ENCODE measurements at regions not wholly inside any gene's neighbourhood (a gene's known extent, or its start where the extent isn't known, plus 50 kb on each side); places are given as distances from the start of the nearest gene placed in this dataset.

DNA sequence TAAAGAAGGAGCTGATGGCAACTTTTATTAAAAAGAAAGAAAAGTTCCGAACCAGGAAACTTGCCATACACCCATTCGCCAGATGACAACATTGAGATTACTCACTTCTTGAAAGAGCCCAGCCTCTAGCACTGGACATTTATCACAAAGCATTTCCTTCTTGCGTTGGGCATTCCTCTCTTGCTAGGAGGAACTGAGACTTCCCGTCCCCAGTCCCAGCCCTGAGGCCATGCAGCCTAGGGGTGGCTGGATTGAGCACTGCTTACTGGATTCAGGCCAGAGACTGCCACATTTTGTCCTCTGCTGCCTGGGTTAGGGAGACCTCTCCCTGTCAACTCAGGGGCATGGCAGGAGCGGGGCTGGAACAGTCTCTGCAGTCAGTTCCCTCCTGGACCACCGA is 80.1 kb downstream of the SDC1 start:
- H3K9ac ChIP-seq (ENCODE audit: low read depth, low read length): no peak overlapping the region
- H3K27me3 ChIP-seq (ENCODE audit: insufficient read depth, low read length, poor library complexity): peaks cover 7% of the 10 kb centered on the region
- H3K27ac ChIP-seq (ENCODE audit: low read length): no peak overlapping the region
- ATAC-seq (ENCODE audit: insufficient read depth, low read depth): no peak
- no peak overlapping the region for H2AFZ ChIP-seq (ENCODE audit: low read depth, low read length)
- H3K4me1 ChIP-seq (ENCODE audit: insufficient read depth, low read length): no peaks in the 10 kb centered on the region
- H3K36me3 ChIP-seq (ENCODE audit: insufficient read depth, low read length): no peaks in the 10 kb centered on the region
- H3K79me2 ChIP-seq (ENCODE audit: insufficient read depth, low read length): no peaks in the 10 kb centered on the region
- H3K4me3 ChIP-seq (ENCODE audit: low read depth in 1 of 2, low read length in 2 of 2): no peak overlapping the region
- no peaks in the 10 kb centered on the region for H4K20me1 ChIP-seq (ENCODE audit: insufficient read depth, low read length)
- no peaks in the 10 kb centered on the region for H3K9me3 ChIP-seq (ENCODE audit: insufficient read depth, low read length, severe bottlenecking)
- no peak overlapping the region for H3K4me2 ChIP-seq (ENCODE audit: insufficient read depth, low read length)
- TF ChIP-seq, protein P1, sequence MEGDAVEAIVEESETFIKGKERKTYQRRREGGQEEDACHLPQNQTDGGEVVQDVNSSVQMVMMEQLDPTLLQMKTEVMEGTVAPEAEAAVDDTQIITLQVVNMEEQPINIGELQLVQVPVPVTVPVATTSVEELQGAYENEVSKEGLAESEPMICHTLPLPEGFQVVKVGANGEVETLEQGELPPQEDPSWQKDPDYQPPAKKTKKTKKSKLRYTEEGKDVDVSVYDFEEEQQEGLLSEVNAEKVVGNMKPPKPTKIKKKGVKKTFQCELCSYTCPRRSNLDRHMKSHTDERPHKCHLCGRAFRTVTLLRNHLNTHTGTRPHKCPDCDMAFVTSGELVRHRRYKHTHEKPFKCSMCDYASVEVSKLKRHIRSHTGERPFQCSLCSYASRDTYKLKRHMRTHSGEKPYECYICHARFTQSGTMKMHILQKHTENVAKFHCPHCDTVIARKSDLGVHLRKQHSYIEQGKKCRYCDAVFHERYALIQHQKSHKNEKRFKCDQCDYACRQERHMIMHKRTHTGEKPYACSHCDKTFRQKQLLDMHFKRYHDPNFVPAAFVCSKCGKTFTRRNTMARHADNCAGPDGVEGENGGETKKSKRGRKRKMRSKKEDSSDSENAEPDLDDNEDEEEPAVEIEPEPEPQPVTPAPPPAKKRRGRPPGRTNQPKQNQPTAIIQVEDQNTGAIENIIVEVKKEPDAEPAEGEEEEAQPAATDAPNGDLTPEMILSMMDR (IDR thresholded peaks at IDR 0.05; ENCODE audit: borderline replicate concordance, extremely low read depth, low read length, poor library complexity, severe bottlenecking): no peak
- TF ChIP-seq EZH2 (IDR thresholded peaks at IDR 0.05; ENCODE audit: borderline replicate concordance, low read depth, low read length, severe bottlenecking): no peak
- no peak for DNase-seq

GRCh38 chr2:20144196-20144595 is 80.7 kb downstream of the SDC1 start:
- Histone ChIP-seq H3K4me2 (ENCODE audit: insufficient read depth, low read length) (no peak overlapping the region), H3K4me1 (ENCODE audit: insufficient read depth, low read length) (no peaks in the 10 kb centered on the region), H3K9ac (ENCODE audit: low read depth, low read length) (no peak overlapping the region), H3K4me3 (ENCODE audit: low read depth in 1 of 2, low read length in 2 of 2) (no peak overlapping the region), H3K27me3 (ENCODE audit: insufficient read depth, low read length, poor library complexity) (peaks cover 4% of the 10 kb centered on the region), H4K20me1 (ENCODE audit: insufficient read depth, low read length) (no peaks in the 10 kb centered on the region), H2AFZ (ENCODE audit: low read depth, low read length) (no peak overlapping the region), H3K36me3 (ENCODE audit: insufficient read depth, low read length) (no peaks in the 10 kb centered on the region), H3K9me3 (ENCODE audit: insufficient read depth, low read length, severe bottlenecking) (no peaks in the 10 kb centered on the region), H3K27ac (ENCODE audit: low read length) (no peak overlapping the region), H3K79me2 (ENCODE audit: insufficient read depth, low read length) (no peaks in the 10 kb centered on the region)
- no peak for TF ChIP-seq EZH2 (IDR thresholded peaks at IDR 0.05; ENCODE audit: borderline replicate concordance, low read depth, low read length, severe bottlenecking)
- TF ChIP-seq, protein P1 (IDR thresholded peaks at IDR 0.05; ENCODE audit: borderline replicate concordance, extremely low read depth, low read length, poor library complexity, severe bottlenecking): no peak
- no peak for ATAC-seq (ENCODE audit: insufficient read depth, low read depth)
- no peak for DNase-seq

DNA sequence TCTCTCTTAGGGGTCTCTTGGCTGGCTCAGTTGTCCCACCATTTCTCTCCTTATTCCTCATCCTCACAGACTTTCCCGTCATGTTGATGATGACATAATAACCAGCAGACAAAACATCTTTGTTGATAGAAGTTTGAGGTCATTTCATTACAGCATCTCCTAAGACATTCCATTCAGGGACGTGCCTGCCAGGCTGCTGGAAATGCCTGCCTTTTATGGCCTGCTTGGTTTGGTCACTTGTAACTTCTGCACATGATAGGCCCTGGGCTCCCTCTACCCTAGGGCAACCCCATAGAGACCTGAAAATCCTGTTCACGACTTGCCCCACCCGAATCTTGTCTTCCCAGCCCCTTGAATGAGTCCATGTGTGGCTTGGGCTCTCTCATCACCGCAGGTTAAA is 81.7 kb downstream of the SDC1 start:
- DNase-seq (no peak), ATAC-seq (ENCODE audit: insufficient read depth, low read depth) (no peak)
- H3K9me3 ChIP-seq (ENCODE audit: insufficient read depth, low read length, severe bottlenecking): no peaks in the 10 kb centered on the region
- H3K4me3 ChIP-seq (ENCODE audit: low read depth in 1 of 2, low read length in 2 of 2): no peak overlapping the region
- H3K4me2 ChIP-seq (ENCODE audit: insufficient read depth, low read length): no peak overlapping the region
- H3K79me2 ChIP-seq (ENCODE audit: insufficient read depth, low read length): no peaks in the 10 kb centered on the region
- peaks cover 4% of the 10 kb centered on the region for H3K27me3 ChIP-seq (ENCODE audit: insufficient read depth, low read length, poor library complexity)
- no peak overlapping the region for H3K27ac ChIP-seq (ENCODE audit: low read length)
- TF ChIP-seq EZH2 (IDR thresholded peaks at IDR 0.05; ENCODE audit: borderline replicate concordance, low read depth, low read length, severe bottlenecking): no peak
- TF ChIP-seq, protein P1 (IDR thresholded peaks at IDR 0.05; ENCODE audit: borderline replicate concordance, extremely low read depth, low read length, poor library complexity, severe bottlenecking): no peak
- no peaks in the 10 kb centered on the region for H4K20me1 ChIP-seq (ENCODE audit: insufficient read depth, low read length)
- no peaks in the 10 kb centered on the region for H3K4me1 ChIP-seq (ENCODE audit: insufficient read depth, low read length)
- no peak overlapping the region for H2AFZ ChIP-seq (ENCODE audit: low read depth, low read length)
- no peak overlapping the region for H3K9ac ChIP-seq (ENCODE audit: low read depth, low read length)
- no peaks in the 10 kb centered on the region for H3K36me3 ChIP-seq (ENCODE audit: insufficient read depth, low read length)

DNA sequence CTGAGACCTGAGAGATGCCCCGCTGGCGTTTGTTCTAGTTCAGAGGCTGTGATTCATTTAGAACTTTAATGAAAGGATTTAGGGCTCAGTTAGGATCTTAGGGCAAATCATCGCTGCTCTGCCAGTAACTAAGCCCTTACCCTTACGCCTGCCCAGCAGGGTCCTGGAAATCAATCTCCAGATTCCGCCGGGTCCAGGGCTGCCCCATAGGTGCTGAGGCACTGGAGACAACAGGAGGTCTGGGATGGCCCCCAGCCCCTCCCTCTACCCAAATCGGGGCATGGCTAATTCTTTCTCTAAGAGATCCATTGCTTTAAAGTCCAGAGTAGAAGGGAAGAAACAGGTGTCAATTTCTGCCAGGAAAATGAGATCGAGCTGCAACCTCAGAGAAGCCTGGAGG is 83.1 kb downstream of the SDC1 start:
- TF ChIP-seq, protein P1 (IDR thresholded peaks at IDR 0.05; ENCODE audit: borderline replicate concordance, extremely low read depth, low read length, poor library complexity, severe bottlenecking): no peak
- no peak for TF ChIP-seq EZH2 (IDR thresholded peaks at IDR 0.05; ENCODE audit: borderline replicate concordance, low read depth, low read length, severe bottlenecking)
- Histone ChIP-seq H3K4me3 (ENCODE audit: low read depth in 1 of 2, low read length in 2 of 2) (no peak overlapping the region), H3K27ac (ENCODE audit: low read length) (no peak overlapping the region), H3K9ac (ENCODE audit: low read depth, low read length) (no peak overlapping the region), H3K4me2 (ENCODE audit: insufficient read depth, low read length) (no peak overlapping the region), H3K36me3 (ENCODE audit: insufficient read depth, low read length) (no peaks in the 10 kb centered on the region), H2AFZ (ENCODE audit: low read depth, low read length) (no peak overlapping the region), H4K20me1 (ENCODE audit: insufficient read depth, low read length) (no peaks in the 10 kb centered on the region), H3K4me1 (ENCODE audit: insufficient read depth, low read length) (no peaks in the 10 kb centered on the region), H3K9me3 (ENCODE audit: insufficient read depth, low read length, severe bottlenecking) (no peaks in the 10 kb centered on the region), H3K79me2 (ENCODE audit: insufficient read depth, low read length) (no peaks in the 10 kb centered on the region), H3K27me3 (ENCODE audit: insufficient read depth, low read length, poor library complexity) (peaks cover 4% of the 10 kb centered on the region)
- ATAC-seq (ENCODE audit: insufficient read depth, low read depth): no peak
- DNase-seq: no peak
